SK-N-SH treated with all-trans-retinoic acid at 6 μM for 48 hours (cell line): ENCODE measurements at regions not wholly inside any gene's neighbourhood (a gene's known extent, or its start where the extent isn't known, plus 50 kb on each side); places are given as distances from the start of the nearest gene placed in this dataset.

Experiments used
- ATAC-seq: fragments of 200-7000 bp; cut with Tn5 transposase; 3 replicates; pipeline ENCODE4 v1.9.1; 2020; ENCODE audit warnings: mild to moderate bottlenecking, moderate library complexity
- ARNTL ChIP-seq: fragments of 450-650 bp; formaldehyde crosslinking; IDR thresholded peaks from 2 replicates; pipeline ENCODE4 v1.5.0; 2020; ENCODE audit warnings: low read depth, mild to moderate bottlenecking, moderate library complexity, borderline replicate concordance
- CREB5 ChIP-seq: fragments of 250-450 bp; sonication (Bioruptor Pico); IDR thresholded peaks from 2 replicates; pipeline ENCODE4 v1.5.1; 2020; ENCODE audit warnings: low read depth, mild to moderate bottlenecking, moderate library complexity
- CSDC2 ChIP-seq: fragments of 250-450 bp; sonication (Bioruptor Pico); IDR thresholded peaks from 2 replicates; pipeline ENCODE4 v1.5.0; 2020; ENCODE audit warnings: mild to moderate bottlenecking, moderate library complexity
- CSRNP3 ChIP-seq: fragments of 250-450 bp; sonication (Bioruptor Pico); IDR thresholded peaks from 2 replicates; pipeline ENCODE4 v1.5.1; 2021; ENCODE audit warnings: mild to moderate bottlenecking, moderate library complexity
- ESRRG ChIP-seq: fragments of 250-450 bp; sonication (Bioruptor Pico); IDR thresholded peaks from 2 replicates; pipeline ENCODE4 v1.6.1; 2021; ENCODE audit warnings: mild to moderate bottlenecking
- GLIS3 ChIP-seq: fragments of 250-450 bp; sonication (Bioruptor Pico); IDR thresholded peaks from 2 replicates; pipeline ENCODE4 v1.5.0; 2020; ENCODE audit warnings: mild to moderate bottlenecking, moderate library complexity
- ISL1 ChIP-seq: fragments of 250-450 bp; sonication (Bioruptor Pico); IDR thresholded peaks from 2 replicates; pipeline ENCODE4 v2.1.2; 2022; ENCODE audit warnings: mild to moderate bottlenecking, moderate library complexity
- OSR1 ChIP-seq: fragments of 250-450 bp; sonication (Bioruptor Pico); IDR thresholded peaks from 2 replicates; pipeline ENCODE4 v1.8.0; 2022; ENCODE audit warnings: moderate library complexity, mild to moderate bottlenecking, inconsistent platforms
- PATZ1 ChIP-seq: fragments of 250-450 bp; sonication (Bioruptor Pico); IDR thresholded peaks from 2 replicates; pipeline ENCODE4 v1.8.0; 2020; ENCODE audit warnings: mild to moderate bottlenecking, moderate library complexity, borderline replicate concordance
- POU6F1 ChIP-seq: fragments of 250-450 bp; sonication (Bioruptor Pico); IDR thresholded peaks from 2 replicates; pipeline ENCODE4 v1.8.0; 2021; ENCODE audit warnings: low read depth, mild to moderate bottlenecking, moderate library complexity, borderline replicate concordance
- PPARA ChIP-seq: fragments of 250-450 bp; sonication (Bioruptor Pico); IDR thresholded peaks from 2 replicates; pipeline ENCODE4 v1.5.0; 2020; ENCODE audit warnings: mild to moderate bottlenecking, borderline replicate concordance
- RARB ChIP-seq: fragments of 250-450 bp; sonication (Bioruptor Pico); IDR thresholded peaks from 2 replicates; pipeline ENCODE4 v1.8.0; 2021; ENCODE audit warnings: mild to moderate bottlenecking, moderate library complexity
- SNAI2 ChIP-seq: fragments of 250-450 bp; sonication (Bioruptor Pico); IDR thresholded peaks from 2 replicates; pipeline ENCODE4 v1.5.0; 2020; ENCODE audit warnings: mild to moderate bottlenecking, moderate library complexity
- TCF4 ChIP-seq: fragments of 250-450 bp; sonication (Bioruptor Pico); IDR thresholded peaks from 2 replicates; pipeline ENCODE4 v1.8.0; 2021; ENCODE audit warnings: mild to moderate bottlenecking, moderate library complexity, borderline replicate concordance
- TOX ChIP-seq: fragments of 250-450 bp; sonication (Bioruptor Pico); IDR thresholded peaks from 2 replicates; pipeline ENCODE4 v1.8.0; 2021; ENCODE audit warnings: mild to moderate bottlenecking, moderate library complexity, borderline replicate concordance
- ZC3H10 ChIP-seq: fragments of 250-450 bp; sonication (Bioruptor Pico); IDR thresholded peaks from 2 replicates; pipeline ENCODE4 v1.5.1; 2021; ENCODE audit warnings: mild to moderate bottlenecking, moderate library complexity
- ZFP3 ChIP-seq: fragments of 250-450 bp; sonication (Bioruptor Pico); IDR thresholded peaks from 2 replicates; pipeline ENCODE4 v1.5.0; 2020; ENCODE audit warnings: mild to moderate bottlenecking, moderate library complexity
- ZFP30 ChIP-seq: fragments of 450-650 bp; formaldehyde crosslinking; IDR thresholded peaks from 2 replicates; pipeline ENCODE4 v1.5.0; 2022; ENCODE audit warnings: mild to moderate bottlenecking, moderate library complexity
- ZNF70 ChIP-seq: fragments of 450-650 bp; formaldehyde crosslinking; IDR thresholded peaks from 2 replicates; pipeline ENCODE4 v1.5.0; 2020; ENCODE audit warnings: mild to moderate bottlenecking, moderate library complexity
- ZNF8 ChIP-seq: fragments of 450-650 bp; formaldehyde crosslinking; IDR thresholded peaks from 2 replicates; pipeline ENCODE4 v1.5.0; 2020; ENCODE audit warnings: mild to moderate bottlenecking, moderate library complexity

GRCh38 chr3:167899093-167899492 is 163.6 kb downstream of the SERPINI1 start:
- no peak for ATAC-seq
- TF ChIP-seq ESRRG (CRISPR knock-in tag) (no peak), CSRNP3 (CRISPR knock-in tag) (no peak), PATZ1 (CRISPR knock-in tag) (no peak), ZC3H10 (CRISPR knock-in tag) (no peak), ARNTL (CRISPR knock-in tag) (no peak), CSDC2 (CRISPR knock-in tag) (no peak), ISL1 (CRISPR knock-in tag) (no peak), ZNF70 (CRISPR knock-in tag) (no peak), SNAI2 (CRISPR knock-in tag) (no peak), CREB5 (no peak), ZNF8 (CRISPR knock-in tag) (no peak), PPARA (CRISPR knock-in tag) (no peak), OSR1 (CRISPR knock-in tag) (no peak), ZFP3 (CRISPR knock-in tag) (no peak), TOX (CRISPR knock-in tag) (no peak), GLIS3 (no peak), POU6F1 (CRISPR knock-in tag) (no peak), RARB (CRISPR knock-in tag) (no peak)
- TF ChIP-seq, all 23 proteins: peak for 0

GRCh38 chr3:167898091-167898490 is 162.6 kb downstream of the SERPINI1 start:
- no peak for ATAC-seq
- no peak for TF ChIP-seq ZFP30 (CRISPR knock-in tag)
- TF ChIP-seq TOX (CRISPR knock-in tag): no peak
- no peak for TF ChIP-seq ZFP3 (CRISPR knock-in tag)
- no peak for TF ChIP-seq OSR1 (CRISPR knock-in tag)
- no peak for TF ChIP-seq ISL1 (CRISPR knock-in tag)
- TF ChIP-seq PATZ1 (CRISPR knock-in tag): no peak
- no peak for TF ChIP-seq CREB5
- TF ChIP-seq PPARA (CRISPR knock-in tag): no peak
- TF ChIP-seq SNAI2 (CRISPR knock-in tag): no peak
- TF ChIP-seq ZC3H10 (CRISPR knock-in tag): no peak

GRCh38 chr3:167895684-167896083 is 160.2 kb downstream of the SERPINI1 start:
- TF ChIP-seq ZNF70 (CRISPR knock-in tag) (no peak), TCF4 (no peak), ESRRG (CRISPR knock-in tag) (no peak), TOX (CRISPR knock-in tag) (no peak)
- no peak for ATAC-seq
